Stimulated activated CD4-positive, alpha-beta T cell treated with anti-CD3 and anti-CD28 coated beads, Interleukin-12 subunit alpha, Interleukin-12 subunit beta, amount 100 ng/mL, for 4 hours (primary cell): ENCODE measurements at regions not wholly inside any gene's neighbourhood (a gene's known extent, or its start where the extent isn't known, plus 50 kb on each side); places are given as distances from the start of the nearest gene placed in this dataset.

Experiments used
- DNase-seq: peaks from one replicate; pipeline ENCODE4 v3.0.0-alpha.2; 2020

DNA sequence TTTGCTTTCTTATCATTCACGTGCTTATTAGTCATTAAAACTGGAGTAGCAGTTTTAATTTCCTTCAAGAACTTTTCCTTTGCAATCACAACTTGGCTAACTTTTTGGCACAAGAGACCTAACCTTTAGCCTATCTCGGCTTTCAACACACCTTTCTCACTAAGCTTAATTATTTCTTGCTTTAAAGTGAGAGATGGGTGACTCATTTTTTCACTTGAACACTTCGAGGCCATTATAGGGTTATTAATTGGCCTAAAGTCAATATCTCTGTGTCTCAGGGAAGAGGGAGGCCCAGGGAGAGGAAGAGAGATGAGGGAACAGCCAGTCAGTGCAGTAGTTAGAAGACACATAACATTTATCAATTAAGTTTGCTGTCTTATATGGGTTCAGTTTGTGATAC is 289.8 kb downstream of the RBM43 start:
- DNase-seq: no peak

DNA sequence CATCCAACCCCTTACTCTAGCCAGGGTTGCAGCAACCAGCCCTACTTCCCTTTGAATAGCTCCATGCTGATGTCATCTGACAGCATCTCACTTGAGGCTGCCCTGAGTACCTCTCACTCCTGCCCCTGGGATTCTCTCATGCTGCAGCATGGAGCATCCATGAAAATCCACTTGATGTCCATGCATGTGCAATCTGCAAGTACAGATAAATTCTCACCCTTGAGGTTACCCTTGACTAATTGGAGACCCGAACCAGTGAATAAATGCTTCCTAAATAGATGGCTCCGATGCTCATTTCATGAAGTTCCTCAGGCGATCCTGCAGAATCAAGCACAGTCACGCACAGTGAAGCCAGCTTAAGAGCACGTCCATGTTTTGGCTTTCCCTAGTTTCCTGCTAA is 298.3 kb downstream of the RBM43 start:
- DNase-seq: no peak

DNA sequence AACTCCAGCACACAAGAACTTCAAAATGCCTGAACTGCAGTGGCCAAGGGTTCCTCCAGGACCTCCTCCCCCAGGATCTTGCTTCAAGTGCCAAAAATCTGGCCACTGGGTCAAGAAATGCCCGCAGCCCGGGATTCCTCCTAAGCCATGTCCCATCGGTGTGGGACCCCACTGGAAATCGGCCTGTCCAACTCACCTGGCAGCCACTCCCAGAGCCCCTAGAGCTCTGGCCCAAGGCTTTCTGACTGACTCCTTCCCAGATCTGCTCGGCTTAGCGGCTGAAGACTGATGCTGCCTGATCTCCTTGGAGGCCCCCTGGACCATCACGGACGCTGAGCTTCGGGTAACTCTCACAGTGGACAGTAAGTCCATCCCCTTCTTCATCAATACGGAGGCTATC is 306.4 kb downstream of the RBM43 start:
- DNase-seq: no peak

DNA sequence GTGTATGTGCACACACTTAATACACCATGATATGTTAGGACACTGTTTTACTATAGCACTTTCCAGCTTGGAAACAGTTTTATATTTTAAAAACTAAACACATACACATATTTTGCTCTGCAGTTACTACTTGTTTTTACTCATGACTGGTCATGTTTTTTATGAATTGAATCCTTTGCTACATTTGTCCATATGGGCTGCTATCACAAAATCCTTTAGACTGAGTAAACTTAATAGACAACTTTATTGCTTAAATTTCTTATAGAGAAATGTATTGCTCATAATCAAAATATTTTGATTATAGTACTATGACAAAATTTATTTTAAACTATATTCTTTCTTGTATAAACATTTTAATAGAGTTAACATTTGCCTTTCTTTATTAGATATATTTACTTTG is 314.8 kb downstream of the RBM43 start:
- DNase-seq: no peak

DNA sequence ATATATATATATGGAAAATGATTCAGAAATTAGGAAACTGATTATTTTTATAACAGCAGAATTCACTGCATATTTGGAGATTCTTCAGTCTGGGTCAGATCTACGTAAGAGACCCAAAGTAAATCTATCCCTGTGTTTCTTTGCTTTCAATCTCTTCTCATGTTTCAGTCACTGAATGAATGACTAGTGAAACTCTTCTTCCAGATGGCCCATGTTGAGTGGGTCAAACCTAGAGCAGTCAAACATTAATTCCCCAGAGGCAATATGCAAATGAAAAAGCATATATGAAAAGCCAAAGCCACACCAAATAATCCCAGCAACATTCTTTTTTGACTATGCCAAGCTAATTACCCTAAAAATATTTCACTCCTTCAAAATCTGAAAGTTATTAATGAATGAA is 317.3 kb downstream of the RBM43 start:
- DNase-seq: no peak

DNA sequence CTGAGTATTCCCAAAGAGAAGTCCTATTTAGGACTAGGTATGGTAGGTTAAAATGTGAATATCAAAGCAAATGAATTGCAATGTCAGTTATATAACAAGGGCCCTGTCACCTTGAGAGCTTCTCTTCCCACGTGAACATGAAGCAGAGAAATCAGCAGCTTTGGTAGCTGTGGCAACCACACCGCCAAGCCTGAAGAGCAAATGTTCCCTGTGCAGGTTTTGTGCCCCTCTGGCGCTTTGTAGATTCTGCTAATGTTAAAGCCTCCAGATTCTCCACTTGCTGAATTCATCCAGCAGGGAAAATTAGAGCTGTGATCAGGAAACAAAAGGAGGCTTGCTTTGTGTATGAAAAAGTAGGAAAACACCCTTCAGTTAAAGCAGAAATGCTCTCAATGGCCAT is 322.6 kb downstream of the RBM43 start:
- DNase-seq: no peak

DNA sequence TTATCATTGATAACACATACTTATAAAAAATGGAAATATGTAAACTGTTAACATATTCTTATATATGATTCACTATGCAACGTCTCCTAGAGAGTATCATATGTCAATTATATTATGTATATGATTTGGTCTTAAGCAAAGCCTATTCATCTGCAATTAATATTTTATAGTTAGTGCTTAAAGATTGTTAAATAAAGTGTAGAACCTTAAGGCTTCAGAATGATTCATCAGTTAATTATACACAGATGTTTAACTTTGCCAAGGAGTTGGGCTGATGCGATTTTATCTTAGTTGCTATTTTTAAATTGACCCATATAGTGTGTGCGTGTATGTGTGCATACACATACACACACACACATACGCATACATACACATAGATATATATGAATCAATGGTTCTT is 323.1 kb downstream of the RBM43 start:
- no peak for DNase-seq

DNA sequence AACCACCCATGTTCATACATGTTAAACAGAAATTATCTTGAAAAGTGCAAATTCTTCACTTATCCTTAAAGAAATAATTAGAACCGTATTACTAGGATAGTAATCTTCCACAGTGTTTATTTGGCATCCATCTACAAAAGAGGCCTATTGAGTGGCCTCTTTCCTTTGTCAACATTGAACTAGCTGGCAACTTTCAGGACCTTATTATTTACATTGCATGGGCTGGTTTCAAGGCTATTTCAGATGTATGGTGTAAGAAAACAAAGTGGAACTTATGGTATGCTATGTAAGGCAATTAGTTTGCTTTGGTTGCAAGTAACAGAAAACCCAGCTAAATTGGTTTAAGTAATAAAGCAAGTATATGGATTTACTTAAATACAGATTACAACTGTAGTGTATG is 324.6 kb downstream of the RBM43 start:
- no peak for DNase-seq

DNA sequence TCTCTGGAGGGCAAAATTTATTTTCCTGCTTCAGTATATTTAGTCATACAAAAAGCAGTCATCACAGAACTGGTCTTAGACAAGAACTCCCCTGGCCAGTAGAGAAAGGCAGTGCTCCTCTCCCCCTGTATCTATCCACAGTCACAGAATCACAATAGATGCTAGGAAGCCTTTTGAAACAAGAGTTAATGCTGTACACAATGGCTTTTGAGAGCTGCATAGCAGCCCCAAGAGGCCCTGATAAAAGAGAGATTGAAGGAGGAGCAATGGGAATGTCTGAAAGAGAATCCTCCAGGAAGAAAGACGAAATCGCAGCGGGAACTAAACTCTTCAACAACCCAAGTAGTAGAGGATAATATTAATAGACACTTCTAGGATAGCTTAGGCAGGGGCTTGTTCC is 330.2 kb downstream of the RBM43 start:
- DNase-seq: no peak

DNA sequence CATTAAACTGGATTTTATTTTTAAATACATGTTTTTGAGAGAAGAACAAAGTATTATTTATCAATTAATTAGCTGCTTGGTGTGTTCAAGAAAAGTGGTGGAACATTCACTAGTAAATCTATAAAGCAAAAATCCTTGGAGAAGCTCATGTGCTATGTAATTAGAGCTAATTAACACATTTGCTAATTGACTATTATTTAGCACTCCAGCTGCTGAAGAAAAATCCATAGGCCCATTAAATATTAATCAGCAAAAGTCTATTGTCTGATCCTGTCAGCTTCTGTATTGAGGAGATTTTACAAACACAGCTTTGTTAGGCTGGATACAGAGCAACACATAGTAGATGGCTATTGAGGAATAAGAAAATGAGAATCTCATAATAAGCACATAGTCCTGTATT is 336.1 kb downstream of the RBM43 start:
- no peak for DNase-seq

DNA sequence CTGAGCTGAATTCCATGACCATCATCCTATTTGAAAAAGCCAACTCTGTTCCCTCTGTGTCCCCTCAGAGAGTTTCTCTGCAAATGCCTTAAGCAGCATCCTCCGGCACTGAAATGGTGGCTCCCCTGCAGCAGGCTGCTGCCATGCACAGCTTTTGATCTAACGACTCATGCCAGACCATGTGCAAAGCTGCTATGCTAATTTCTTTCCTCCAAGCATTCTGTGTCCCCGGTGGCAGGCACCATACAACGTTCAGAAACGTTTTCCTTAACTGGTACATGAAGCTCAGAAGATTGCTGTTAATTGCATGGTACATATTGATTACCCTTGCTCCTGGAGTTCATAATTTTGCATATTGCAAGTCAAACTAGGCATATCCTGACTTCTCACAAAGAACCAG is 336.8 kb downstream of the RBM43 start:
- no peak for DNase-seq

DNA sequence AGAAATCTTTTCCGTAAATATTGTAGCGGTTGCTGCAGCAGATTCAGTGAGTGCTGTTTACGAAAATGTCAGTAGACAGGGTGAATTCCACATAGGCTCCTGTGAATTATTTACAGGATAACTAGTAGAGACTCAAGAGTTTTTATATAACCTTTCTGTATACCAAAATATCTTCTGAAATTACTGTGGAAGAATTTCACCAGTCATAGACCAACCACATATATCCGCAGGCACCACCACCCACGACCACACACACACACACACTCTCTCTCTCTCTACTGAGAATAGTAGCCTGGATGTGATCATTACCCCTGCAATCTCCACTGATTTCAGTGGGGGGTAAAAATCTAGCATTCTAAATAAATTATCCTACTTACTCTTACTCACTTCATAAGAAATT is 341.8 kb downstream of the RBM43 start:
- no peak for DNase-seq

DNA sequence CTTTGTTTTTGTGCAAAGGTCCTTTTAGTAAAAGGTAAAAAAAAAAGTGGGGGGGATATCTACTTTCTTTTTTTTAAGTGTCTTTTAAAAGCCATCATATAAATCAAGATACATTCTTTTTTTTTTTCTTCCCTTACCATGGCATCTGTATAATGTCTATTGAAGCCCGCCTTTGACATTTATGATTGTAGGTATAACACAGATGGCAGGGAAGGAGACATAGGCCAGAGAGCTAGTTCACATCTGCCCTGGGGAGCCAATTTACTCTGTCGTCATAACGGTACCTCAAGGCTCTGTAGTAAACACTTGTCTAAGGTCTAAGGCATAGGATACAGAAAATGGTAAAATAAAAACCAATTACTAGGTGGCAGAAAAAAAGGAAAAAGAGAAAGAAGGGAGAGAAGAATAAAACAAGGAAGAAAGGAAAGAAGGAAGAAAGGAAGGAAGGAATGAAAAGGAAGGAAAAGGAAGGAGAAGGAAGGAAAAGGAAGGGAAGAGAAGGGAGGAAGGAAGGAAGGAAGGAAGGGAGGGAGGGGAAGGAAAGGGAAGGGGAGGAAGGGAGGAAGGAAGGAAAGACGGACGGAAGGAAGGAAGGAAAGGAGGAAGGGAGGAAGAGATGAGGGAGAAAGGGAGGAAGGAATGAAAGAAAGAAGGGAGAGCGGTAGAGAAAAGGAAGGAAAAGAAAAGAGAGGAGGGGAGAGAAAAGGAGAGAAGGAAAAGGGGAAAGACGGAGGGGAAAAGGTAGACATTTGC is 343.5 kb downstream of the RBM43 start:
- DNase-seq: no peak

DNA sequence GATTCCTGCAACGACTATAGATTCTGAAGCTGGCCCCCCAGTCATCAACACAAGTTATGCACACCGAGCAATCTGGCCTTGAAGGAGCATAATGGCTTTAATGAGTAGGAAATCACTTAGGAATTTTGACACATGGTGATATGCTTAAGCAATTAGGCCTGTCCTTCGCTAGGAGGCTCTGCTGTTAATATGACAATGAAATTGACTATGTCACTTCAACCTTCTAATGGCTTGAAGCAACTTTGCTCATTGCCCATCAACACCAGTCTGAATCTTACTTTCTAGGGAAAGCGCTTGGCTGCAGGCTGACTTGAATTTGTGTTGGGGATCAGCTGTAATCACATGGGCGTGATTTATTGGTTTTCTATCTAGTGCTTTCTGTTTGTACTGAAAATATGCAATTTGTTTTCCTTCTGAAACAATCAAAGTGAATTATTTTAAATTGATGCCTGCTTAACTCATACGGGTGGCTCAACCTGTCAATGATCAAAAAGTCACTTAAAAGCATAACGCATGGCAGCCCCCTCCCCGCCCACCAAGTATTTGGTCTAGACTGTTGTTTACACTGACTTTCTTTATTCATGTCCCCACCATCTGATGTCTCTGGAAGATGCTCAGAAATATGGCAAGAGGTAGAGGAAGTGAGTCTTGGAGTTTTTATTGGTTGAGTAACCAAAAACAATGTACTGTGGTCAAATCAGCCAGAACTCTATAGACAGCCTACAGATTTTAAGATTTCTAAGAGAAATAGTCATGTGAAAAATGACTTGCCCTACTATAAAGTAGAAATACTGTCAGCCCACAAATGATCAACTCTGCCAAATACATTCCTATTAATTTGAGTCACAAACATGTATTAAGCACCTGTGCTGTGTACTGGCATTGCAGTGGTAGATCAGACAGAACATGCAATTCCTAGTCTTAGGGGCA is 344.9 kb downstream of the RBM43 start:
- DNase-seq: no peak

DNA sequence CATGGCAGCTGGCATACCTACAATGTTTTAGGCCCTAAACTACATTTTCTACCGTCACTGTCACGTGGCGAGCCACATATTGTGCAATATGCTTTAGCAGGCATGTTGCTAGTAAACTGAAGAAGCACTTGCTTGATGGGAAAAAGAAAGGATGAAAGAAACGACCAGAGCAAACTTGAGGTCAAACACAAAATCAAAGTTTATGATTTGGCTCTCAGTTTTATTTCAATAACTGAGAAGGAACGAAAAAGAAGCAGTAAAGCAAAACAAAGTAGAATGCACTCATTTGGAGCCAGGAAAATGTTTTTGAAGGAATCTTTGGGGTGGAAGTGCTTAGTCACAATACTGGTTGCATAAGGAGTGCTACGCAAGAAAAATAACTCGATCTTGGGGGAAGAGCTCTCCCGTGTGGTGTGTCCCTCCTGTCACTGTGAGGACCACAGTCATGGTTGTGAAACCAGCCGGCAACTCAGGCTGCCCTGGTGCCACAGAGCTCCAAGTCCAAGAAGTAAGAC is 349.8 kb downstream of the RBM43 start:
- no peak for DNase-seq

DNA sequence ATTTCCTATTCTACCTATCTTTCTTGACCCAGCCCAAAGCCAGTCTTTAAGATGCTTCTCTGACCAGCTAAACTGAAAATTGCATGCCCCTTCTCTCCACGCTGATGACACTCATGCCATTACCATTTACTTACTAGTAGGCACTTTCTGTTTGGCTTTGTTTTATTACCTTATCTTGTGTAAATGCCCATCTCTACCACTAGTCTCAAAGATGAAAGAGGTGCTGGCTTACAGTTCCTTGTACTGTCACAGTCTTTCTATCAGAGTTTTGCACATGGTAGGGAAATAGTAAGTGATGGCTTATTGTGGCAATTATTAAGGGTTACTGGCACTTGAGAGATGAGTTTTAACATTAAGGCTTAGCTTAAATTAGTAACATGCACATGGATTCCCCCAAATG is 352.1 kb downstream of the RBM43 start:
- no peak for DNase-seq

DNA sequence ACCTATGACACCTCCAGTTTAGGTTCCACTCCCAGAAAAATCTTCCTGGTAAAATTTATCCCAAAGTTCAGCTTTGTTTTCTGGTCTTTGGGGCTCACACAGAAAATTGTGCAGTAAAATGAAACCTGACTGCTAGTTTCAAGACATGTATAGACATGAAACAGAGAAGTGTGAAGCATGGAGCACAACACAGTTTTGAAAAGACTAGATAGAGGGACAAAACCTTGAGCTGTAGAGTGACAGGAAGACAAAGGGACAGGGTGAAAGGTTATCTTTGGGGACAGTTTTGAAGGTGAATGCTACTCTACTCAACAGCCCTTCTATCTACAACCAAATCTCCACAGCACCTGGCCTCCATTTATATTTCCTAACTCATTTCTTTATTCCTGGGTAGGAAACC is 352.6 kb downstream of the RBM43 start:
- DNase-seq: no peak

DNA sequence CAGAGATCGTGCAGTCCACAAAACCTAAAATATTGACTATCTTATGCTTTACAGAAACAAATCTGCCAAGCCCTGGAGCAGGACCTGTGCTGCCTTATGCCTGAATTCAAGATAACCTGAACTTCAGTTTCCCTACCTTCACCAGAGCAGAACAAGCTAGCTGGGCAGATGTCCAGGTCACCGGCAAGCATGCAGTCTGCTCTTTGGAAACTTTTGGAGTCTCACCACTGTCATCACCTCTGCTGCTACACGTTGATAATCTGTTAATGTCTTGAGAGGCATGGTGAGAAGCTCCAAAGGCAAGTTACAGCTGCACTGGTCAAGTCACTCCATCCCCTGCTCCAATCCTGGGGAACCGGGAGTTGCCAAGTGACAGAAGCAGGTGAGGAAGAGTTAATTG is 354.2 kb downstream of the RBM43 start:
- no peak for DNase-seq

DNA sequence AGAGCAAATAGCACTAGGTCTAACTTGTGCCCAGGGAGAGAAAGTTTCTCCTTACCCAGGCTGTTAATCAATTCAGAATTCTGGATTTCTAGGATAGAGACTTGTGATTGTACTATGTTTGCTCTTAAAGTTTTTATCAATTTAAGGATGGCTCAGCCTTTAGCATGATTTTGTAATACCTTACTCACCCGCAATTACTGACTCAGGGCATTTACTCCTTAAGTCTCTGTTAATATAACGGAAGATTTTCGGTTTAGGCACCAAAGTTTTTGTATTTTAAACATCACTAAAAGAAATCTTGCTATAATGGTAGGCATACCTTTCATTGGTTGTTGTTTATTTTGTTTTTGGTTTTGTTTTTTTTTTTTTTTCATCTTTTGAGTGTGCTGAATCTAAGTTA is 358.2 kb downstream of the RBM43 start:
- no peak for DNase-seq

DNA sequence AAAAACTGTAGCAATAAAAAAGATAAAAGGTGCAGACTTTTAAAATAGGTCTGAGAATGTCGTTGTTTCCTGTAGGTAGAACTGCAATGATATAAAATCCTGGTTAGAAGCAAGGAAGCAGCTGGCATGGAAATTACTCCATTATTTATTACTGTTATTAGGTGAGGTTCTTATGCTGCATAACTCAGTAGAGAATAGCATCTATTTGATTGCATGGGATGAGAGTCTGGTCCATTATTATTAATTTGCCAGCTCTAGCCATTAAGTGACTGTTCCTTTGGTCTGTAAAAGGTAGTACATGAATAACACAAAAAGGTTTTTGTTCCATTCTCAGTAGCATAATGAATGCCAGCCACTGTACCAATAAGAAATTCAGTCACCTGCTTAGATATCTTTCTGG is 358.6 kb downstream of the RBM43 start:
- DNase-seq: no peak

DNA sequence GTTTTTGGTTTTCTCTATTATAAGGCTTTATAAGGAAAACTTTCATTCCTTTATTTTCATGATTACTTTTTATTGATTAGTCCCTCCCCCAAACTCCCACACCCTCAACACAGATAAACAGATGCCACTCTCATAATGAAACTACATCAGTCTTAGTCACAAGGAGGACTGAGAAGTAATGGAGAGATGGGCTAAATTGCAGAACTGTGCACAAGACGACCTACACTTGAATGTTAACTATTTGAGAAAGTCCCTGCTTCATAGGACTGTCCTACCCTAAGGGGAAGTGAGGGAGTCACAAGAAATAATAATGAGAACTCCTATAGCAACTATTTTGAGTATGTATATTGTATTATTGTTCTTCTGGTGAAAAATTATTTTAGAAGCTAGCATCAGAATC is 360.8 kb downstream of the RBM43 start:
- no peak for DNase-seq

DNA sequence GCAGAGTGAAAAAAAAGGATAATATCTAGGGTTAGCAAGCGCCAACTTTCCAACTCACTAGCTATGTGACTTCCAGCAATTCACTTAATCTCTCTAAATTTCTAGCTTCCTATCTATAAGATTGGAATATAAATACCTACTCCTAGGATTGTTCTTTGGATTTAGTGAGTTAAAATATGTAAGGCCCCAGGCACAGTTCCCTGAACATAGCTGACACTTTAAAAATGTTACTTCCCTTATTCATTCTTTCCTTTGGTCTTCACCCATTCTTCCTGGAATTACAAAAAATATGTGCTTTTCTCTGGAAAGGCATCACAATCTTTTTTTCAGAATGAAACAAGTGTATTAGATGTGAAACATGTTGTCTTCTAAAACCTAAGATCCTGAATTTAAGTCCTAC is 365.7 kb downstream of the RBM43 start:
- no peak for DNase-seq

DNA sequence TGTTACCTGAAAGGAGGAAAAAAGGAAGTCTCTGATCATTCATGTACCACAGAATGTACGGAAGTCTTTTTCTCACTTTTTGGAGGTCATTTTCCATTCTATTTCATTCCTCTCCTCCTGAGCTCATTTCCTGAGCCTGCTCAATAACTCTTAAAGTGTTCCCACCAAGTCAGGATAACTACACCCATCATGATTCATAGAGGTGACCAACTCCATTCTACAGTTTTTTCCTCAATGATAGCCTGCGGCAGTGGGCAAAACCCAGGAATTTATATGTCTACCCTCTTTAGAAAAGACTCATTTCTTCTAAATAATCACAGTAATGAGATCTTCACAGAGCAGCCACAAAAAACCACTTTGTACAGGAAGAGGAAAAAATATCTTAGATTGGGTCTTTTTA is 372.5 kb downstream of the RBM43 start:
- DNase-seq: no peak

DNA sequence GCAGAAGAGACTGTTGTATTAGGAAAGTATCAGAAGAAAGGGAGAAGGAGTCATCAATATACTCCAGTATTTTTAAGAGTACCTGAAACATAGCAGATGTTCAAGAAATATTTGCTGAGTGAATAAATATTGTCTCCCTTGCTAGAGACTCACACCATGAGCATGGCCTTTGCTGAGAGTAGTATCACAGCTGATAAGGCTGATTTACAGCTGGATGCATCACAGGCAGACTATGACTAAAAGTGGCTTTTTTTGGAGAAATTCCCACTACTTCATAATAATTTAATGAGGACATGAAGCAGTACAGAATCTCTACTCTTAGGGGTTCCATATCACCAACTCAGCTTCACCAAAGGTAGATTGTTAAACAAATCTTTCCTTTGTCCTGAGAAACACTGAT is 373.3 kb downstream of the RBM43 start:
- no peak for DNase-seq
